GM12878 (cell line): ENCODE measurements at regions not wholly inside any gene's neighbourhood (a gene's known extent, or its start where the extent isn't known, plus 50 kb on each side); places are given as distances from the start of the nearest gene placed in this dataset.

Experiments used
- EP300 ChIP-seq, 2 experiments: fragments of 150-350 bp in 1 of 2; IDR thresholded peaks; 2 replicates each; pipeline ENCODE4 v1.6.1; 2011 to 2012; ENCODE audit warnings: low read depth in 2 of 2, low read length in 2 of 2, borderline replicate concordance in 1 of 2, improper control_type of control experiment in 1 of 2, inconsistent platforms in 1 of 2; ENCODE audit not compliant: control insufficient read depth in 1 of 2
- EZH2 ChIP-seq: IDR thresholded peaks from 2 replicates; pipeline ENCODE4 v1.6.1; 2012; ENCODE audit warnings: low read depth, mild to moderate bottlenecking, control low read depth, inconsistent platforms, low read length, borderline replicate concordance; ENCODE audit not compliant: control insufficient read depth
- PAX5 ChIP-seq: IDR thresholded peaks from 2 replicates; pipeline ENCODE4 v1.6.1; 2011; ENCODE audit warnings: low read depth, low read length, borderline replicate concordance
- YBX1 ChIP-seq: fragments of 450-650 bp; IDR thresholded peaks from 2 replicates; pipeline ENCODE4 v1.6.1; 2016; ENCODE audit warnings: antibody characterized with exemption
- TF ChIP-seq, protein P1 (sequence below): fragments of 450-650 bp; formaldehyde crosslinking; IDR thresholded peaks from 2 replicates; pipeline ENCODE4 v1.4.0; 2020; ENCODE audit warnings: mild to moderate bottlenecking, moderate library complexity
- TF ChIP-seq, protein P2 (sequence below), 3 experiments: IDR thresholded peaks in 2 of 3; conservative IDR thresholded peaks in 1 of 3; 2 replicates each; pipeline ENCODE4 v1.5.1; 2011; ENCODE audit warnings: low read depth in 3 of 3, low read length in 3 of 3, mild to moderate bottlenecking in 3 of 3, control low read depth in 2 of 3, moderate library complexity in 2 of 3, inconsistent platforms in 1 of 3, mixed read lengths in 1 of 3; ENCODE audit not compliant: control insufficient read depth in 2 of 3, insufficient read depth in 1 of 3; ENCODE audit errors: extremely low read depth in 1 of 3

DNA sequence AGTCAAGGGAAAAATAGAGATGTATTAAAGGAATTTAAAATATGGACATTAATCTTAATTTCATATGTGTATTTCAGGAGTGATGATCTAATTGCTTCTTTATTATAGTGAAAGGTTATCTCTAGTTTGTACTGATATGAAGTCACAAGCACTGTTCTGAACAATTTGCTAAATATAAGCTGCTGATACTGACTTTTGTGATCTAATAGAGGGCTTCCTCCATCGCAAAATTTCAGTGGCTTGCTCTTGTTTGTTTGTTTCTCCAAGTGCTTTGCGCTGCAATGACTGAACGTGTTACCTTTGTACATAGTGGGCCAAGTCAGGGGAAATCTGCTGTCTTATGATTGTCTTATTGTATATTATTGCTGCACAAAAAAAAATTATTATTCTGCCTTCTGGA, 307.0 kb downstream of the KCNJ2 start:
- TF ChIP-seq EP300 (IDR thresholded peaks at IDR 0.05; ENCODE audit: borderline replicate concordance in 1 of 2, control insufficient read depth in 1 of 2, low read depth in 2 of 2, low read length in 2 of 2) = no peak
- no peak for TF ChIP-seq PAX5
- TF ChIP-seq EZH2 = no peak
- TF ChIP-seq YBX1 = no peak
- TF ChIP-seq, protein P1, sequence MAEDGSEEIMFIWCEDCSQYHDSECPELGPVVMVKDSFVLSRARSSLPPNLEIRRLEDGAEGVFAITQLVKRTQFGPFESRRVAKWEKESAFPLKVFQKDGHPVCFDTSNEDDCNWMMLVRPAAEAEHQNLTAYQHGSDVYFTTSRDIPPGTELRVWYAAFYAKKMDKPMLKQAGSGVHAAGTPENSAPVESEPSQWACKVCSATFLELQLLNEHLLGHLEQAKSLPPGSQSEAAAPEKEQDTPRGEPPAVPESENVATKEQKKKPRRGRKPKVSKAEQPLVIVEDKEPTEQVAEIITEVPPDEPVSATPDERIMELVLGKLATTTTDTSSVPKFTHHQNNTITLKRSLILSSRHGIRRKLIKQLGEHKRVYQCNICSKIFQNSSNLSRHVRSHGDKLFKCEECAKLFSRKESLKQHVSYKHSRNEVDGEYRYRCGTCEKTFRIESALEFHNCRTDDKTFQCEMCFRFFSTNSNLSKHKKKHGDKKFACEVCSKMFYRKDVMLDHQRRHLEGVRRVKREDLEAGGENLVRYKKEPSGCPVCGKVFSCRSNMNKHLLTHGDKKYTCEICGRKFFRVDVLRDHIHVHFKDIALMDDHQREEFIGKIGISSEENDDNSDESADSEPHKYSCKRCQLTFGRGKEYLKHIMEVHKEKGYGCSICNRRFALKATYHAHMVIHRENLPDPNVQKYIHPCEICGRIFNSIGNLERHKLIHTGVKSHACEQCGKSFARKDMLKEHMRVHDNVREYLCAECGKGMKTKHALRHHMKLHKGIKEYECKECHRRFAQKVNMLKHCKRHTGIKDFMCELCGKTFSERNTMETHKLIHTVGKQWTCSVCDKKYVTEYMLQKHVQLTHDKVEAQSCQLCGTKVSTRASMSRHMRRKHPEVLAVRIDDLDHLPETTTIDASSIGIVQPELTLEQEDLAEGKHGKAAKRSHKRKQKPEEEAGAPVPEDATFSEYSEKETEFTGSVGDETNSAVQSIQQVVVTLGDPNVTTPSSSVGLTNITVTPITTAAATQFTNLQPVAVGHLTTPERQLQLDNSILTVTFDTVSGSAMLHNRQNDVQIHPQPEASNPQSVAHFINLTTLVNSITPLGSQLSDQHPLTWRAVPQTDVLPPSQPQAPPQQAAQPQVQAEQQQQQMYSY (CRISPR knock-in tag) = no peak
- TF ChIP-seq, protein P2, sequence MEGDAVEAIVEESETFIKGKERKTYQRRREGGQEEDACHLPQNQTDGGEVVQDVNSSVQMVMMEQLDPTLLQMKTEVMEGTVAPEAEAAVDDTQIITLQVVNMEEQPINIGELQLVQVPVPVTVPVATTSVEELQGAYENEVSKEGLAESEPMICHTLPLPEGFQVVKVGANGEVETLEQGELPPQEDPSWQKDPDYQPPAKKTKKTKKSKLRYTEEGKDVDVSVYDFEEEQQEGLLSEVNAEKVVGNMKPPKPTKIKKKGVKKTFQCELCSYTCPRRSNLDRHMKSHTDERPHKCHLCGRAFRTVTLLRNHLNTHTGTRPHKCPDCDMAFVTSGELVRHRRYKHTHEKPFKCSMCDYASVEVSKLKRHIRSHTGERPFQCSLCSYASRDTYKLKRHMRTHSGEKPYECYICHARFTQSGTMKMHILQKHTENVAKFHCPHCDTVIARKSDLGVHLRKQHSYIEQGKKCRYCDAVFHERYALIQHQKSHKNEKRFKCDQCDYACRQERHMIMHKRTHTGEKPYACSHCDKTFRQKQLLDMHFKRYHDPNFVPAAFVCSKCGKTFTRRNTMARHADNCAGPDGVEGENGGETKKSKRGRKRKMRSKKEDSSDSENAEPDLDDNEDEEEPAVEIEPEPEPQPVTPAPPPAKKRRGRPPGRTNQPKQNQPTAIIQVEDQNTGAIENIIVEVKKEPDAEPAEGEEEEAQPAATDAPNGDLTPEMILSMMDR (IDR thresholded peaks at IDR 0.05 in 2 of 3, conservative IDR thresholded peaks at IDR 0.05 in 1 of 3; ENCODE audit: control insufficient read depth in 2 of 3, extremely low read depth in 1 of 3, insufficient read depth in 1 of 3, low read depth in 3 of 3, low read length in 3 of 3) = no peak
